ENCODE measurements at regions not wholly inside any gene's neighbourhood (a gene's known extent, or its start where the extent isn't known, plus 50 kb on each side); places are given as distances from the start of the nearest gene placed in this dataset.
A peak's percentile ranks its signal among the peaks of the same experiment; 100 is the strongest.

GRCh38 chr9:108568093-108568492 lies 287.7 kb downstream of the ACTL7B start (continued):
- TF ChIP-seq PRDM15 (CRISPR knock-in tag; IDR thresholded peaks at IDR 0.05) (no peak), POGZ (CRISPR knock-in tag; IDR thresholded peaks at IDR 0.05) (0 out of 2 replicates have a peak, but pooled peaks have one; percentile 47), FOXP1 (IDR thresholded peaks at IDR 0.05) (no peak), FOXP1 (CRISPR knock-in tag; IDR thresholded peaks at IDR 0.05) (peak; percentile 64), SOX6 (IDR thresholded peaks at IDR 0.05) (no peak), SOX6 (CRISPR knock-in tag; IDR thresholded peaks at IDR 0.05) (peak; percentile 71), TFE3 (CRISPR knock-in tag; IDR thresholded peaks at IDR 0.05) (peak; percentile 73), MIXL1 (CRISPR knock-in tag; IDR thresholded peaks at IDR 0.05) (0 out of 2 replicates have a peak, but pooled peaks have one; percentile 44), FOXP4 (CRISPR knock-in tag; IDR thresholded peaks at IDR 0.05) (peak; percentile 38; the same call in 1 of the 2 replicates), HNF4A (CRISPR knock-in tag; IDR thresholded peaks at IDR 0.05) (peak; percentile 53; the same call in 1 of the 2 replicates), SKIL (CRISPR knock-in tag; IDR thresholded peaks at IDR 0.05; ENCODE audit: borderline replicate concordance) (no peak), ATRX (CRISPR knock-in tag; IDR thresholded peaks at IDR 0.05; ENCODE audit: borderline replicate concordance) (no peak), FOSL2 (CRISPR knock-in tag; IDR thresholded peaks at IDR 0.05) (peak; percentile 51; the same call in 1 of the 2 replicates), PAXIP1 (CRISPR knock-in tag; conservative IDR thresholded peaks at IDR 0.05) (peak; percentile 55), NCOA2 (CRISPR knock-in tag; IDR thresholded peaks at IDR 0.05) (peak; percentile 57; the same call in 1 of the 2 replicates), MED1 (CRISPR knock-in tag; IDR thresholded peaks at IDR 0.05) (peak; percentile 39; the same call in 1 of the 2 replicates), ZNF766 (CRISPR knock-in tag; IDR thresholded peaks at IDR 0.05; ENCODE audit: borderline replicate concordance) (no peak), RXRB (CRISPR knock-in tag; IDR thresholded peaks at IDR 0.05; ENCODE audit: borderline replicate concordance) (peak; percentile 52; the same call in 1 of the 2 replicates)

All from HepG2 (cell line).